ENCODE measurements at regions not wholly inside any gene's neighbourhood (a gene's known extent, or its start where the extent isn't known, plus 50 kb on each side); places are given as distances from the start of the nearest gene placed in this dataset.

- Histone ChIP-seq H3K4me1 (ENCODE audit: control insufficient read depth, extremely low read depth, insufficient read depth, low read length) (no peaks in the 10 kb centered on the region), H4K20me1 (replicated peaks; ENCODE audit: control insufficient read depth, extremely low read depth, insufficient read depth, low read length) (no peaks in the 10 kb centered on the region), H3K27ac (ENCODE audit: insufficient read depth, low read depth, low read length) (no peak overlapping the region), H3K9me3 (replicated peaks; ENCODE audit: control insufficient read depth, insufficient read depth, low read length) (no peaks in the 10 kb centered on the region), H3K4me3 (replicated peaks in 1 of 3; ENCODE audit: insufficient read depth in 1 of 3, low read depth in 1 of 3, low read length in 3 of 3) (no peak overlapping the region), H3K27me3 (ENCODE audit: control insufficient read depth in 2 of 2, insufficient read depth in 2 of 2, low read length in 2 of 2) (no peaks in the 10 kb centered on the region), H3K4me2 (ENCODE audit: insufficient read depth, low read length) (no peak overlapping the region), H2AFZ (ENCODE audit: low read depth, low read length) (no peak overlapping the region), H3K36me3 (ENCODE audit: control insufficient read depth in 2 of 2, extremely low read depth in 1 of 2, insufficient read depth in 2 of 2, low read length in 2 of 2) (no peaks in the 10 kb centered on the region), H3K9me1 (replicated peaks; ENCODE audit: control insufficient read depth, extremely low read depth, insufficient read depth, low read length) (no peaks in the 10 kb centered on the region), H3K9ac (replicated peaks; ENCODE audit: extremely low read depth, insufficient read depth, low read length) (no peak overlapping the region), H3K79me2 (ENCODE audit: control insufficient read depth, insufficient read depth, low read length) (no peaks in the 10 kb centered on the region)
- ChIA-PET CTCF (interaction anchor here (1.2 kb wide), 1 partner anchor 14 kb away, joined by 3 read pairs; no protein-coding TSS in a partner anchor), POLR2A (no interaction called here)
- BruUV-seq (replicated peaks): no TSS peak
- TF ChIP-seq MYC (IDR thresholded peaks at IDR 0.05; ENCODE audit: low read depth, low read length): no peak
- TF ChIP-seq, protein P1, sequence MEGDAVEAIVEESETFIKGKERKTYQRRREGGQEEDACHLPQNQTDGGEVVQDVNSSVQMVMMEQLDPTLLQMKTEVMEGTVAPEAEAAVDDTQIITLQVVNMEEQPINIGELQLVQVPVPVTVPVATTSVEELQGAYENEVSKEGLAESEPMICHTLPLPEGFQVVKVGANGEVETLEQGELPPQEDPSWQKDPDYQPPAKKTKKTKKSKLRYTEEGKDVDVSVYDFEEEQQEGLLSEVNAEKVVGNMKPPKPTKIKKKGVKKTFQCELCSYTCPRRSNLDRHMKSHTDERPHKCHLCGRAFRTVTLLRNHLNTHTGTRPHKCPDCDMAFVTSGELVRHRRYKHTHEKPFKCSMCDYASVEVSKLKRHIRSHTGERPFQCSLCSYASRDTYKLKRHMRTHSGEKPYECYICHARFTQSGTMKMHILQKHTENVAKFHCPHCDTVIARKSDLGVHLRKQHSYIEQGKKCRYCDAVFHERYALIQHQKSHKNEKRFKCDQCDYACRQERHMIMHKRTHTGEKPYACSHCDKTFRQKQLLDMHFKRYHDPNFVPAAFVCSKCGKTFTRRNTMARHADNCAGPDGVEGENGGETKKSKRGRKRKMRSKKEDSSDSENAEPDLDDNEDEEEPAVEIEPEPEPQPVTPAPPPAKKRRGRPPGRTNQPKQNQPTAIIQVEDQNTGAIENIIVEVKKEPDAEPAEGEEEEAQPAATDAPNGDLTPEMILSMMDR (IDR thresholded peaks at IDR 0.05; ENCODE audit: extremely low read depth in 1 of 2, insufficient read depth in 1 of 2, low read depth in 1 of 2, low read length in 2 of 2): no peak
- no peak for TF ChIP-seq POLR2A (IDR thresholded peaks at IDR 0.05; ENCODE audit: low read depth, low read length)
- TF ChIP-seq FOS (IDR thresholded peaks at IDR 0.05; ENCODE audit: borderline replicate concordance, insufficient read depth, low read length): no peak
- TF ChIP-seq EZH2 (IDR thresholded peaks at IDR 0.05; ENCODE audit: borderline replicate concordance, low read depth, low read length, severe bottlenecking): no peak
- no peak for TF ChIP-seq POLR2AphosphoS5 (IDR thresholded peaks at IDR 0.05; ENCODE audit: insufficient read depth, low read depth, low read length)
- TF ChIP-seq GATA2 (IDR thresholded peaks at IDR 0.05; ENCODE audit: insufficient read depth, insufficient read length, low read depth, low read length): no peak
- no peak for TF ChIP-seq JUN (IDR thresholded peaks at IDR 0.05; ENCODE audit: borderline replicate concordance, insufficient read depth, insufficient read length, low read depth)
- TF ChIP-seq, protein P2, sequence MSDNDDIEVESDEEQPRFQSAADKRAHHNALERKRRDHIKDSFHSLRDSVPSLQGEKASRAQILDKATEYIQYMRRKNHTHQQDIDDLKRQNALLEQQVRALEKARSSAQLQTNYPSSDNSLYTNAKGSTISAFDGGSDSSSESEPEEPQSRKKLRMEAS (IDR thresholded peaks at IDR 0.05; ENCODE audit: insufficient read depth, insufficient read length): no peak
- DNase-seq (ENCODE audit: low read depth, low spot score): no peak
- no peak for FAIRE-seq
- intact Hi-C loops (cut with micrococcal nuclease): no loop called here
- dilution Hi-C loops (cut with MboI; ENCODE audit: extremely low pct_ligation_motif_present, low sequenced_read_pairs): no loop called here
Observed at GRCh38 chr13:64289702-64290101, 2874.1 kb upstream of the PCDH20 start.

Measured in endothelial cell of umbilical vein (primary cell).